ENCODE measurements at regions not wholly inside any gene's neighbourhood (a gene's known extent, or its start where the extent isn't known, plus 50 kb on each side); places are given as distances from the start of the nearest gene placed in this dataset.
"Not testable (repeated sequence)": the region's sequence is repeated elsewhere in the genome, so short reads cannot be mapped to it uniquely, and the experiment has no call there.

DNA sequence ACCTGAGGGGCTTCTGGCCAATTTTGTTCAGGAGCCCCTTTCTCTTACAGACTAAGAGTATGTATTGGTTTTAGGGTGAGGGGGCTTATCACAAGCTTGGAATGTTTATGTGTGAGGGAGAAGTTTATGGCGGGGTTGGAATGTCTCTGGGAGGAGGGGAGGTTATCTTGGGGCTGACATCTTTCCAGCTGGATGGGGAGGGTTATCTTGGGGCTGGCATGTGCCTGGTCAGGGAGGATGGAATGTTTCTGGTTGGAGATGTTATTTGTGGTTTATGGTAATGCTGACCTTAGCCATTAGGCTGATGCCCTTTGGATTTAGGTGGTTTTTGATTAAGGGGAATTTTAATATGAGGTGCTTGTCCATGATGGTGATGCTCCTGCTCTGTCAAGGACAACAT is 171.0 kb upstream of the PDE4B start:
- TF ChIP-seq EZH2phosphoT487 (IDR thresholded peaks at IDR 0.05; ENCODE audit: low read length): not testable (repeated sequence)
- TF ChIP-seq, protein P1, sequence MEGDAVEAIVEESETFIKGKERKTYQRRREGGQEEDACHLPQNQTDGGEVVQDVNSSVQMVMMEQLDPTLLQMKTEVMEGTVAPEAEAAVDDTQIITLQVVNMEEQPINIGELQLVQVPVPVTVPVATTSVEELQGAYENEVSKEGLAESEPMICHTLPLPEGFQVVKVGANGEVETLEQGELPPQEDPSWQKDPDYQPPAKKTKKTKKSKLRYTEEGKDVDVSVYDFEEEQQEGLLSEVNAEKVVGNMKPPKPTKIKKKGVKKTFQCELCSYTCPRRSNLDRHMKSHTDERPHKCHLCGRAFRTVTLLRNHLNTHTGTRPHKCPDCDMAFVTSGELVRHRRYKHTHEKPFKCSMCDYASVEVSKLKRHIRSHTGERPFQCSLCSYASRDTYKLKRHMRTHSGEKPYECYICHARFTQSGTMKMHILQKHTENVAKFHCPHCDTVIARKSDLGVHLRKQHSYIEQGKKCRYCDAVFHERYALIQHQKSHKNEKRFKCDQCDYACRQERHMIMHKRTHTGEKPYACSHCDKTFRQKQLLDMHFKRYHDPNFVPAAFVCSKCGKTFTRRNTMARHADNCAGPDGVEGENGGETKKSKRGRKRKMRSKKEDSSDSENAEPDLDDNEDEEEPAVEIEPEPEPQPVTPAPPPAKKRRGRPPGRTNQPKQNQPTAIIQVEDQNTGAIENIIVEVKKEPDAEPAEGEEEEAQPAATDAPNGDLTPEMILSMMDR (IDR thresholded peaks at IDR 0.05; ENCODE audit: low read length): not testable (repeated sequence)

Measured in MM.1S (cell line).